ENCODE measurements at regions not wholly inside any gene's neighbourhood (a gene's known extent, or its start where the extent isn't known, plus 50 kb on each side); places are given as distances from the start of the nearest gene placed in this dataset.

DNA sequence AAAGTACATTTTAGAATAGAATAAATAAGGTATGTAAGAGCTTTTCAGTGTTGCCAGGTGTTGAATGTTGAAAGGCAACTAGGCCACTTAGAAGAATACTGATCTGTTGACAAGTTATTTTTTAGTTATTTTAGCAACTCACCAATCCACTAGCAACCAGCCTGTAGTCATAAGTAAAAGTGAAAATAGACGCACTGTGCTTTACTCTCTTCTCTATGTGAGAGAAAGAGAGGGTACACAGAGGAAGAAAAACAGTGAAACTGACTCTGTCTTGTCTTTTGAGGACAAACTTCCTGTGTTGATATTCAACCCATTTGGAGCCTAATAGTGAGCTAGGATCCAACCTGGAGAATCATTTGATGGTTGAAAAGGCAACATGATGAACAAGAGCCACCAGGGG is 327.1 kb upstream of the GOLIM4 start:
- no peaks in the 10 kb centered on the region for H3K79me2 ChIP-seq (ENCODE audit: insufficient read depth, low read length)
- DNase-seq (ENCODE audit: insufficient read length, low spot score, missing footprints) = no peak
- no peak overlapping the region for H3K4me3 ChIP-seq (ENCODE audit: insufficient read depth, low read length)
- H3K36me3 ChIP-seq (ENCODE audit: insufficient read depth, low read length) = no peaks in the 10 kb centered on the region
- H3K27ac ChIP-seq (ENCODE audit: low read depth, low read length) = no peak overlapping the region
- no peaks in the 10 kb centered on the region for H3K4me1 ChIP-seq (ENCODE audit: insufficient read depth, low read length)
- no peaks in the 10 kb centered on the region for H4K20me1 ChIP-seq (ENCODE audit: insufficient read depth, low read length)
- no peak overlapping the region for H3K4me2 ChIP-seq (ENCODE audit: insufficient read depth, low read length)
- H3K27me3 ChIP-seq (ENCODE audit: insufficient read depth, low read length) = no peaks in the 10 kb centered on the region
- H3K9me3 ChIP-seq (ENCODE audit: low read depth, low read length) = no peaks in the 10 kb centered on the region
- TF ChIP-seq, protein P1, sequence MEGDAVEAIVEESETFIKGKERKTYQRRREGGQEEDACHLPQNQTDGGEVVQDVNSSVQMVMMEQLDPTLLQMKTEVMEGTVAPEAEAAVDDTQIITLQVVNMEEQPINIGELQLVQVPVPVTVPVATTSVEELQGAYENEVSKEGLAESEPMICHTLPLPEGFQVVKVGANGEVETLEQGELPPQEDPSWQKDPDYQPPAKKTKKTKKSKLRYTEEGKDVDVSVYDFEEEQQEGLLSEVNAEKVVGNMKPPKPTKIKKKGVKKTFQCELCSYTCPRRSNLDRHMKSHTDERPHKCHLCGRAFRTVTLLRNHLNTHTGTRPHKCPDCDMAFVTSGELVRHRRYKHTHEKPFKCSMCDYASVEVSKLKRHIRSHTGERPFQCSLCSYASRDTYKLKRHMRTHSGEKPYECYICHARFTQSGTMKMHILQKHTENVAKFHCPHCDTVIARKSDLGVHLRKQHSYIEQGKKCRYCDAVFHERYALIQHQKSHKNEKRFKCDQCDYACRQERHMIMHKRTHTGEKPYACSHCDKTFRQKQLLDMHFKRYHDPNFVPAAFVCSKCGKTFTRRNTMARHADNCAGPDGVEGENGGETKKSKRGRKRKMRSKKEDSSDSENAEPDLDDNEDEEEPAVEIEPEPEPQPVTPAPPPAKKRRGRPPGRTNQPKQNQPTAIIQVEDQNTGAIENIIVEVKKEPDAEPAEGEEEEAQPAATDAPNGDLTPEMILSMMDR (IDR thresholded peaks at IDR 0.05; ENCODE audit: extremely low read depth, low read depth, low read length) = no peak
- H2AFZ ChIP-seq (ENCODE audit: low read length) = no peak overlapping the region

- H3K27me3 ChIP-seq (ENCODE audit: insufficient read depth, low read length) = no peaks in the 10 kb centered on the region
- no peak overlapping the region for H3K4me3 ChIP-seq (ENCODE audit: insufficient read depth, low read length)
- H2AFZ ChIP-seq (ENCODE audit: low read length) = no peak overlapping the region
- DNase-seq (ENCODE audit: insufficient read length, low spot score, missing footprints) = no peak
- H3K4me1 ChIP-seq (ENCODE audit: insufficient read depth, low read length) = no peaks in the 10 kb centered on the region
- H3K4me2 ChIP-seq (ENCODE audit: insufficient read depth, low read length) = no peak overlapping the region
- H3K27ac ChIP-seq (ENCODE audit: low read depth, low read length) = no peak overlapping the region
- H4K20me1 ChIP-seq (ENCODE audit: insufficient read depth, low read length) = no peaks in the 10 kb centered on the region
- TF ChIP-seq, protein P1 (IDR thresholded peaks at IDR 0.05; ENCODE audit: extremely low read depth, low read depth, low read length) = no peak
- H3K36me3 ChIP-seq (ENCODE audit: insufficient read depth, low read length) = no peaks in the 10 kb centered on the region
- no peaks in the 10 kb centered on the region for H3K79me2 ChIP-seq (ENCODE audit: insufficient read depth, low read length)
- no peaks in the 10 kb centered on the region for H3K9me3 ChIP-seq (ENCODE audit: low read depth, low read length)
Measured at GRCh38 chr3:168419091-168419490, 323.4 kb upstream of the GOLIM4 start.

- H3K79me2 ChIP-seq (ENCODE audit: insufficient read depth, low read length) = no peaks in the 10 kb centered on the region
- no peak overlapping the region for H3K4me3 ChIP-seq (ENCODE audit: insufficient read depth, low read length)
- no peak overlapping the region for H3K27ac ChIP-seq (ENCODE audit: low read depth, low read length)
- H3K4me2 ChIP-seq (ENCODE audit: insufficient read depth, low read length) = no peak overlapping the region
- no peaks in the 10 kb centered on the region for H4K20me1 ChIP-seq (ENCODE audit: insufficient read depth, low read length)
- H3K27me3 ChIP-seq (ENCODE audit: insufficient read depth, low read length) = no peaks in the 10 kb centered on the region
- no peak overlapping the region for H2AFZ ChIP-seq (ENCODE audit: low read length)
- TF ChIP-seq, protein P1 (IDR thresholded peaks at IDR 0.05; ENCODE audit: extremely low read depth, low read depth, low read length) = no peak
- no peak for DNase-seq (ENCODE audit: insufficient read length, low spot score, missing footprints)
- H3K4me1 ChIP-seq (ENCODE audit: insufficient read depth, low read length) = no peaks in the 10 kb centered on the region
- no peaks in the 10 kb centered on the region for H3K9me3 ChIP-seq (ENCODE audit: low read depth, low read length)
- H3K36me3 ChIP-seq (ENCODE audit: insufficient read depth, low read length) = no peaks in the 10 kb centered on the region
Measured at GRCh38 chr3:168417016-168417415, 321.3 kb upstream of the GOLIM4 start.

DNA sequence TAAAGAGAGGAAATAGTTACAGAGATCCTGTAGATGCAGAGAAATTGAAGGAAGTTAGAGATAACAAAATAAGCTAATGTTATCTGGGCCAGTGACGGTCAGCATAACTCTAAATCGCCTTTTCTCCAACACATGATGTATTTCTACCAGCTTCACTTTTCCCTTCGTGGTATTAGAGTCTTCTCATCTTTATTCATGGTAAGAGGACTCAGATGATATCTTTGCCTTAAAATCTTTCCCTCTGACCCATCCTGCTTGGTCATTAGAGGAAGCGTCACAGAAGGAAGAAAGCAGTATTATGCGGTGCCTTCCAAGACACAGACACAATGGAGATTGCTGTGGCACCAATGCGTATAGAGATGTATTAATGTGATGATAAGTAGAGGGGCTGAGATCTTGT is 320.7 kb upstream of the GOLIM4 start:
- H3K79me2 ChIP-seq (ENCODE audit: insufficient read depth, low read length) = no peaks in the 10 kb centered on the region
- no peaks in the 10 kb centered on the region for H3K9me3 ChIP-seq (ENCODE audit: low read depth, low read length)
- no peak overlapping the region for H3K4me3 ChIP-seq (ENCODE audit: insufficient read depth, low read length)
- H3K27me3 ChIP-seq (ENCODE audit: insufficient read depth, low read length) = no peaks in the 10 kb centered on the region
- no peak overlapping the region for H3K27ac ChIP-seq (ENCODE audit: low read depth, low read length)
- H3K4me2 ChIP-seq (ENCODE audit: insufficient read depth, low read length) = no peak overlapping the region
- TF ChIP-seq, protein P1 (IDR thresholded peaks at IDR 0.05; ENCODE audit: extremely low read depth, low read depth, low read length) = no peak
- no peak overlapping the region for H2AFZ ChIP-seq (ENCODE audit: low read length)
- H3K4me1 ChIP-seq (ENCODE audit: insufficient read depth, low read length) = no peaks in the 10 kb centered on the region
- DNase-seq (ENCODE audit: insufficient read length, low spot score, missing footprints) = no peak
- H4K20me1 ChIP-seq (ENCODE audit: insufficient read depth, low read length) = no peaks in the 10 kb centered on the region
- no peaks in the 10 kb centered on the region for H3K36me3 ChIP-seq (ENCODE audit: insufficient read depth, low read length)
